CD4-positive, alpha-beta T cell (primary cell): ENCODE measurements at regions not wholly inside any gene's neighbourhood (a gene's known extent, or its start where the extent isn't known, plus 50 kb on each side); places are given as distances from the start of the nearest gene placed in this dataset.

Experiments used
- ATAC-seq: fragments of 200-7000 bp; cut with Tn5 transposase; one replicate; pipeline ENCODE4 v1.10.0; 2022; ENCODE audit warnings: mild to moderate bottlenecking; ENCODE audit not compliant: poor library complexity
- CTCF ChIA-PET: fragments of 350-600 bp; sonication (Branson Sonifier 250); formaldehyde crosslinking; loops from one replicate; lab custom pipeline; 2021; ENCODE audit warnings: antibody characterized with exemption, inconsistent platforms; lab: Charles Lee
- POLR2A ChIA-PET: fragments of 350-600 bp; sonication (Branson Sonifier 250); formaldehyde crosslinking; loops from one replicate; lab custom pipeline; 2021; ENCODE audit warnings: antibody characterized with exemption, inconsistent platforms; lab: Charles Lee
- DNase-seq, 14 experiments: peaks; one replicate each; pipeline ENCODE4 v3.0.0-alpha.2; 2013 to 2020; ENCODE audit warnings: mixed read lengths in 2 of 14
- H3K27ac ChIP-seq, 2 donors: one replicate each; pipeline versions ENCODE4 v1.5.1 to v1.7.0; 2013; ENCODE audit warnings: low read length in 2 of 2, low read depth in 1 of 2, mild to moderate bottlenecking in 1 of 2
- H3K27me3 ChIP-seq, 2 experiments: 1 replicate in 1 of 2; 2 replicates in 1 of 2; pipeline versions ENCODE4 v1.6.1 to v1.7.0; 2013; ENCODE audit warnings: low read length in 2 of 2, control low read depth in 1 of 2, mild to moderate bottlenecking in 1 of 2, moderate library complexity in 1 of 2; ENCODE audit not compliant: insufficient read depth in 2 of 2, control insufficient read depth in 1 of 2
- H3K36me3 ChIP-seq: one replicate; pipeline ENCODE4 v1.6.1; 2013; ENCODE audit warnings: low read length, control low read depth; ENCODE audit not compliant: insufficient read depth
- H3K4me1 ChIP-seq: one replicate; pipeline ENCODE4 v1.6.1; 2013; ENCODE audit warnings: low read length, control low read depth; ENCODE audit not compliant: insufficient read depth
- H3K4me3 ChIP-seq: one replicate; pipeline ENCODE4 v1.5.1; 2013; ENCODE audit warnings: mild to moderate bottlenecking, low read length, moderate library complexity
- H3K9me3 ChIP-seq, 2 experiments: 1 replicate in 1 of 2; 2 replicates in 1 of 2; pipeline versions ENCODE4 v1.6.1 to v1.7.0; 2013; ENCODE audit warnings: low read length in 2 of 2, mild to moderate bottlenecking in 2 of 2, control low read depth in 1 of 2, moderate library complexity in 1 of 2; ENCODE audit not compliant: control insufficient read depth in 1 of 2, insufficient read depth in 1 of 2
- H3K27ac Mint-ChIP-seq: one replicate; pipeline ENCODE4 v1.8.0; 2020; ENCODE audit warnings: mixed read lengths
- H3K27me3 Mint-ChIP-seq: one replicate; pipeline ENCODE4 v1.8.0; 2021; ENCODE audit warnings: mixed read lengths
- H3K36me3 Mint-ChIP-seq: one replicate; pipeline ENCODE4 v1.8.0; 2021; ENCODE audit warnings: low read depth, mixed read lengths
- H3K4me1 Mint-ChIP-seq: one replicate; pipeline ENCODE4 v1.8.0; 2021; ENCODE audit warnings: low read depth, mixed read lengths
- H3K4me3 Mint-ChIP-seq: one replicate; pipeline ENCODE4 v1.8.0; 2020; ENCODE audit warnings: mild to moderate bottlenecking, mixed read lengths
- H3K9me3 Mint-ChIP-seq: one replicate; pipeline ENCODE4 v1.8.0; 2020; ENCODE audit warnings: mixed read lengths
- CTCF ChIP-seq: fragments of 200-600 bp; IDR thresholded peaks from one replicate; pipeline ENCODE4 v1.8.0; 2022; ENCODE audit warnings: antibody characterized with exemption, mild to moderate bottlenecking
- intact Hi-C, 2 experiments: fragments of 100-400 bp; cut with DNase I in 1 of 2; cut with micrococcal nuclease in 1 of 2; formaldehyde crosslinking; loops; one replicate each; pipeline versions ENCODE4 v1.15.1 to v1.9.0; 2023 to 2025; cut with DNase I, micrococcal nuclease

GRCh38 chr6:41404182-41404845, 68.9 kb downstream of the NCR2 start:
- TF ChIP-seq CTCF: no peak
- Histone ChIP-seq H3K9me3 (peaks cover 6 to 9% of the 10 kb centered on the region in 2 experiments), H3K27me3 (peaks cover 4 to 19% of the 10 kb centered on the region in 2 experiments), H3K4me3 (no peak overlapping the region), H3K4me1 (no peaks in the 10 kb centered on the region), H3K36me3 (no peaks in the 10 kb centered on the region), H3K27ac (no peak overlapping the region)
- no peak overlapping the region for H3K27ac Mint-ChIP-seq
- no peaks in the 10 kb centered on the region for H3K4me1 Mint-ChIP-seq
- ATAC-seq: no peak
- ChIA-PET POLR2A (no interaction called here), CTCF (no interaction called here)
- H3K9me3 Mint-ChIP-seq: peaks cover 2% of the 10 kb centered on the region
- intact Hi-C loops: no loop called here
- no peaks in the 10 kb centered on the region for H3K36me3 Mint-ChIP-seq
- H3K27me3 Mint-ChIP-seq: peaks cover 40% of the 10 kb centered on the region
- no peak for DNase-seq
- H3K4me3 Mint-ChIP-seq: no peak overlapping the region

GRCh38 chr6:41405941-41406727, 70.7 kb downstream of the NCR2 start:
- ATAC-seq (no peak), DNase-seq (no peak)
- Mint-ChIP-seq H3K9me3 (peaks cover 2% of the 10 kb centered on the region), H3K36me3 (no peaks in the 10 kb centered on the region), H3K4me3 (no peak overlapping the region), H3K27ac (no peak overlapping the region), H3K27me3 (peaks cover 35% of the 10 kb centered on the region), H3K4me1 (no peaks in the 10 kb centered on the region)
- no peak for TF ChIP-seq CTCF
- Histone ChIP-seq H3K9me3 (peaks cover 6 to 9% of the 10 kb centered on the region in 2 experiments), H3K4me3 (no peak overlapping the region), H3K27me3 (peaks cover 4 to 19% of the 10 kb centered on the region in 2 experiments), H3K4me1 (no peaks in the 10 kb centered on the region), H3K27ac (no peak overlapping the region), H3K36me3 (no peaks in the 10 kb centered on the region)
- ChIA-PET POLR2A (no interaction called here), CTCF (no interaction called here)
- intact Hi-C loops: no loop called here

GRCh38 chr6:41406728-41407489, 71.5 kb downstream of the NCR2 start:
- H3K27me3 ChIP-seq: peaks cover 9 to 15% of the 10 kb centered on the region in 2 experiments
- no peak overlapping the region for H3K4me3 ChIP-seq
- no peak overlapping the region for H3K4me3 Mint-ChIP-seq
- ChIA-PET CTCF (no interaction called here), POLR2A (no interaction called here)
- intact Hi-C loops: no loop called here
- H3K27ac Mint-ChIP-seq: no peak overlapping the region
- peaks cover 31% of the 10 kb centered on the region for H3K27me3 Mint-ChIP-seq
- no peaks in the 10 kb centered on the region for H3K4me1 Mint-ChIP-seq
- DNase-seq (no peak), ATAC-seq (no peak)
- no peak for TF ChIP-seq CTCF
- H3K9me3 Mint-ChIP-seq: no peaks in the 10 kb centered on the region
- no peak overlapping the region for H3K27ac ChIP-seq
- no peaks in the 10 kb centered on the region for H3K36me3 Mint-ChIP-seq
- H3K36me3 ChIP-seq: no peaks in the 10 kb centered on the region
- H3K9me3 ChIP-seq: peaks cover 6 to 9% of the 10 kb centered on the region in 2 experiments
- H3K4me1 ChIP-seq: no peaks in the 10 kb centered on the region
